ENCODE measurements at regions not wholly inside any gene's neighbourhood (a gene's known extent, or its start where the extent isn't known, plus 50 kb on each side); places are given as distances from the start of the nearest gene placed in this dataset.

DNA sequence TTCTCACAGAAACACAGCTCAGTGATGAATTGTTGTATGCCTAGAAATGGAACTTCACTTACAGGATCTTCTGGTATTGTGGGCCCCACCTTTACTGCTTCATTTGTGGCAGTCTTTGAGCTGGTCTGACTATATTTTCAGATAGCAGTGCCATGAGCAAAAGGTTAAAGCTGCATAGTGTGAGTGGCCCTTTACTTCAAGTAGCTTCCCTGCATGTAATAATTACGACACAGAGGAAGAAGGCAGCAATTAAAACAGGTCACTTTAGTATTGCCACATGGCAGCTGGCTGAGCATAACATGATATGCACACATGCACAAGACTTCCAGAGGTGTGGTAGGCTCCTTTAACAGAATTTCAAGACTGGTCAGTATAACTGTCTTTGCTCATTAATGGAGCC is 426.3 kb upstream of the ZEB2 start:
- TF ChIP-seq, protein P1, sequence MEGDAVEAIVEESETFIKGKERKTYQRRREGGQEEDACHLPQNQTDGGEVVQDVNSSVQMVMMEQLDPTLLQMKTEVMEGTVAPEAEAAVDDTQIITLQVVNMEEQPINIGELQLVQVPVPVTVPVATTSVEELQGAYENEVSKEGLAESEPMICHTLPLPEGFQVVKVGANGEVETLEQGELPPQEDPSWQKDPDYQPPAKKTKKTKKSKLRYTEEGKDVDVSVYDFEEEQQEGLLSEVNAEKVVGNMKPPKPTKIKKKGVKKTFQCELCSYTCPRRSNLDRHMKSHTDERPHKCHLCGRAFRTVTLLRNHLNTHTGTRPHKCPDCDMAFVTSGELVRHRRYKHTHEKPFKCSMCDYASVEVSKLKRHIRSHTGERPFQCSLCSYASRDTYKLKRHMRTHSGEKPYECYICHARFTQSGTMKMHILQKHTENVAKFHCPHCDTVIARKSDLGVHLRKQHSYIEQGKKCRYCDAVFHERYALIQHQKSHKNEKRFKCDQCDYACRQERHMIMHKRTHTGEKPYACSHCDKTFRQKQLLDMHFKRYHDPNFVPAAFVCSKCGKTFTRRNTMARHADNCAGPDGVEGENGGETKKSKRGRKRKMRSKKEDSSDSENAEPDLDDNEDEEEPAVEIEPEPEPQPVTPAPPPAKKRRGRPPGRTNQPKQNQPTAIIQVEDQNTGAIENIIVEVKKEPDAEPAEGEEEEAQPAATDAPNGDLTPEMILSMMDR (IDR thresholded peaks at IDR 0.05; ENCODE audit: insufficient read depth, low read depth, low read length) = no peak
- TF ChIP-seq EZH2 (IDR thresholded peaks at IDR 0.05; ENCODE audit: insufficient read depth, low read length) = no peak

Data from astrocyte (in vitro differentiated cells and primary cell).